Testis (tissue), 2 donors: ENCODE measurements at regions not wholly inside any gene's neighbourhood (a gene's known extent, or its start where the extent isn't known, plus 50 kb on each side); places are given as distances from the start of the nearest gene placed in this dataset.

Source experiments
- DNase-seq: peaks from one replicate; pipeline ENCODE4 v3.0.0-alpha.2; 2019
- H3K27ac ChIP-seq, 2 donors: fragments of 200-600 bp; sonication (generic); one replicate each; pipeline ENCODE4 v1.5.1; 2019
- H3K27me3 ChIP-seq: fragments of 200-600 bp; sonication (generic); one replicate; pipeline ENCODE4 v1.5.1; 2019
- H3K36me3 ChIP-seq: fragments of 200-600 bp; sonication (generic); one replicate; pipeline ENCODE4 v1.5.1; 2017; ENCODE audit warnings: low read depth; ENCODE audit errors: missing control alignments
- H3K4me1 ChIP-seq: fragments of 200-600 bp; sonication (generic); one replicate; pipeline ENCODE4 v1.5.1; 2019
- H3K4me3 ChIP-seq, 2 donors: fragments of 200-600 bp; sonication (generic); one replicate each; pipeline ENCODE4 v1.5.1; 2017 to 2019
- H3K9me3 ChIP-seq: fragments of 200-600 bp; sonication (generic); one replicate; pipeline ENCODE4 v1.5.1; 2017
- POLR2A ChIP-seq: fragments of 450-650 bp; IDR thresholded peaks from one replicate; pipeline ENCODE4 v1.6.1; 2017; ENCODE audit warnings: antibody characterized with exemption, mild to moderate bottlenecking, moderate library complexity
- WGBS, 2 donors: methylation state at CpG; one replicate each; pipeline ENCODE4 v1.1.5; 2018; 5-methylcytosine and 5-hydroxymethylcytosine counted together
- intact Hi-C: fragments of 100-400 bp; cut with DNase I; formaldehyde crosslinking; loops from one replicate; pipeline ENCODE4 v1.15.1; 2023; ENCODE audit warnings: low total_unique reads
- TF ChIP-seq, protein P1 (sequence below), 3 experiments: fragments of 450-650 bp in 2 of 3; fragments of 200-600 bp in 1 of 3; sonication (generic) in 1 of 3; IDR thresholded peaks; one replicate each; pipeline ENCODE4 v1.5.1; 2016 to 2019; ENCODE audit warnings: antibody characterized with exemption in 3 of 3, mild to moderate bottlenecking in 2 of 3, moderate library complexity in 1 of 3

DNA sequence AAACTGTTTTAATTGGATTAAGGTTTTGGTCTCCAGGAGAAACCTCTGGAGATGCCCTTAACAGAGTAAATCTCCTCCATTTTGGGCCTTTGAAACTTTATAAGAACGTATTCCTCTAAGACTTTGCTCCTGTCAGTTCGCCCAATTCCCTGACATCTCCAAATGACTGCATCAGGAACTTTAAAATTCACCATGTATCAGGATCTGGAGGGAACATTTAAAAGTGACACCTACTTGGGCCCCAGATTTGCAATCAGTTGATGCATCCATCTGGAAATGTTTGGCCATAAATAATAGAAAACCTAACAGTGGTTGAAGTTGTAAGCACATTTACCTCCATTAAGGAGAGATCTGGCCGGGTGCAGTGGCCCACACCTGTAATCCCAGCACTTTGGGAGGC lies 144.1 kb upstream of the WSCD2 start:
- intact Hi-C loops: no loop called here

GRCh38 chr12:107986183-107986582 lies 142.9 kb upstream of the WSCD2 start:
- 93 to 96% methylated on average over 1 of the region's 1 CpG for WGBS, 2 donors
- Histone ChIP-seq H3K27me3 (no peaks in the 10 kb centered on the region), H3K36me3 (no peaks in the 10 kb centered on the region), H3K4me3 (no peak overlapping the region), H3K4me1 (no peaks in the 10 kb centered on the region), H3K9me3 (no peaks in the 10 kb centered on the region), H3K27ac (no peak overlapping the region)
- no peak for DNase-seq
- intact Hi-C loops: no loop called here
- TF ChIP-seq POLR2A: no peak
- TF ChIP-seq, protein P1, sequence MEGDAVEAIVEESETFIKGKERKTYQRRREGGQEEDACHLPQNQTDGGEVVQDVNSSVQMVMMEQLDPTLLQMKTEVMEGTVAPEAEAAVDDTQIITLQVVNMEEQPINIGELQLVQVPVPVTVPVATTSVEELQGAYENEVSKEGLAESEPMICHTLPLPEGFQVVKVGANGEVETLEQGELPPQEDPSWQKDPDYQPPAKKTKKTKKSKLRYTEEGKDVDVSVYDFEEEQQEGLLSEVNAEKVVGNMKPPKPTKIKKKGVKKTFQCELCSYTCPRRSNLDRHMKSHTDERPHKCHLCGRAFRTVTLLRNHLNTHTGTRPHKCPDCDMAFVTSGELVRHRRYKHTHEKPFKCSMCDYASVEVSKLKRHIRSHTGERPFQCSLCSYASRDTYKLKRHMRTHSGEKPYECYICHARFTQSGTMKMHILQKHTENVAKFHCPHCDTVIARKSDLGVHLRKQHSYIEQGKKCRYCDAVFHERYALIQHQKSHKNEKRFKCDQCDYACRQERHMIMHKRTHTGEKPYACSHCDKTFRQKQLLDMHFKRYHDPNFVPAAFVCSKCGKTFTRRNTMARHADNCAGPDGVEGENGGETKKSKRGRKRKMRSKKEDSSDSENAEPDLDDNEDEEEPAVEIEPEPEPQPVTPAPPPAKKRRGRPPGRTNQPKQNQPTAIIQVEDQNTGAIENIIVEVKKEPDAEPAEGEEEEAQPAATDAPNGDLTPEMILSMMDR (IDR thresholded peaks at IDR 0.05): no peak

More for the DNA sequence above, 144.1 kb upstream of the WSCD2 start:
- DNase-seq: no peak
- 87 to 91% methylated on average over 3 of the region's 3 CpGs for WGBS, 2 donors
- H3K9me3 ChIP-seq: no peaks in the 10 kb centered on the region
- no peaks in the 10 kb centered on the region for H3K4me1 ChIP-seq
- no peak overlapping the region for H3K27ac ChIP-seq
- H3K27me3 ChIP-seq: no peaks in the 10 kb centered on the region
- no peak overlapping the region for H3K4me3 ChIP-seq
- TF ChIP-seq POLR2A: no peak
- TF ChIP-seq, protein P1 (IDR thresholded peaks at IDR 0.05): no peak
- no peaks in the 10 kb centered on the region for H3K36me3 ChIP-seq

GRCh38 chr12:107990325-107990724 lies 138.8 kb upstream of the WSCD2 start:
- intact Hi-C loops: no loop called here

GRCh38 chr12:107992029-107992428 lies 137.1 kb upstream of the WSCD2 start:
- Histone ChIP-seq H3K27ac (no peak overlapping the region), H3K9me3 (no peaks in the 10 kb centered on the region), H3K4me3 (no peak overlapping the region), H3K4me1 (no peaks in the 10 kb centered on the region), H3K27me3 (no peaks in the 10 kb centered on the region), H3K36me3 (no peaks in the 10 kb centered on the region)
- intact Hi-C loops: no loop called here
- DNase-seq: no peak
- WGBS, 2 donors: 31 to 51% methylated on average over 2 of the region's 2 CpGs
- TF ChIP-seq, protein P1 (IDR thresholded peaks at IDR 0.05): no peak
- no peak for TF ChIP-seq POLR2A

More at GRCh38 chr12:107990325-107990724, 138.8 kb upstream of the WSCD2 start:
- no peak overlapping the region for H3K4me3 ChIP-seq
- H3K27ac ChIP-seq: no peak overlapping the region
- H3K36me3 ChIP-seq: no peaks in the 10 kb centered on the region
- TF ChIP-seq POLR2A: no peak
- TF ChIP-seq, protein P1 (IDR thresholded peaks at IDR 0.05): peak; percentile 22 to 28 (median 23)
- no peaks in the 10 kb centered on the region for H3K4me1 ChIP-seq
- H3K9me3 ChIP-seq: no peaks in the 10 kb centered on the region
- no peaks in the 10 kb centered on the region for H3K27me3 ChIP-seq
- peak; percentile 61 for DNase-seq
- 17 to 38% methylated on average over 2 of the region's 2 CpGs for WGBS, 2 donors

- no peaks in the 10 kb centered on the region for H3K27me3 ChIP-seq
- WGBS, 2 donors: 51 to 63% methylated on average over 4 of the region's 4 CpGs
- intact Hi-C loops: no loop called here
- TF ChIP-seq, protein P1 (IDR thresholded peaks at IDR 0.05): peak in 2 of 3 experiments; percentile 50 to 53
- no peak for TF ChIP-seq POLR2A
- H3K4me3 ChIP-seq: no peak overlapping the region
- H3K36me3 ChIP-seq: no peaks in the 10 kb centered on the region
- H3K9me3 ChIP-seq: no peaks in the 10 kb centered on the region
- H3K4me1 ChIP-seq: no peaks in the 10 kb centered on the region
- H3K27ac ChIP-seq: no peak overlapping the region
- peak; percentile 48 for DNase-seq
Measured at GRCh38 chr12:107992870-107993451, 136.1 kb upstream of the WSCD2 start.
